HepG2 (cell line): ENCODE measurements at regions not wholly inside any gene's neighbourhood (a gene's known extent, or its start where the extent isn't known, plus 50 kb on each side); places are given as distances from the start of the nearest gene placed in this dataset.
A peak's percentile ranks its signal among the peaks of the same experiment; 100 is the strongest.

Source experiments
- ELF3 ChIP-seq: IDR thresholded peaks from 2 replicates; pipeline ENCODE4 v1.6.1; 2016; ENCODE audit warnings: missing genetic modification reagents, missing compliant biosample characterization
- ELF4 ChIP-seq: sonication (generic); formaldehyde crosslinking; IDR thresholded peaks from 2 replicates; pipeline ENCODE4 v1.5.0; 2020; ENCODE audit warnings: missing genetic modification reagents, mild to moderate bottlenecking, moderate library complexity, borderline replicate concordance
- EP300 ChIP-seq, 3 experiments: sonication (generic) in 1 of 3; formaldehyde crosslinking in 1 of 3; IDR thresholded peaks; 2 replicates each; pipeline versions ENCODE4 v1.5.1 to v1.6.1; 2011 to 2020; ENCODE audit warnings: low read depth in 2 of 3, low read length in 2 of 3, borderline replicate concordance in 1 of 3, improper control_type of control experiment in 1 of 3, mild to moderate bottlenecking in 1 of 3, missing genetic modification reagents in 1 of 3, moderate library complexity in 1 of 3
- HBP1 ChIP-seq: IDR thresholded peaks from 2 replicates; pipeline ENCODE4 v1.6.1; 2016; ENCODE audit warnings: low read depth, control low read depth
- HHEX ChIP-seq: IDR thresholded peaks from 2 replicates; pipeline ENCODE4 v1.6.1; 2016; ENCODE audit warnings: control low read depth
- IRF2 ChIP-seq: IDR thresholded peaks from 2 replicates; pipeline ENCODE4 v1.6.1; 2018; ENCODE audit warnings: missing genetic modification reagents, missing compliant biosample characterization
- MEIS1 ChIP-seq: sonication (generic); formaldehyde crosslinking; IDR thresholded peaks from 2 replicates; pipeline ENCODE4 v1.9.0; 2021; ENCODE audit warnings: mild to moderate bottlenecking, missing genetic modification reagents, moderate library complexity, borderline replicate concordance
- NCOA1 ChIP-seq: sonication (generic); formaldehyde crosslinking; IDR thresholded peaks from 2 replicates; pipeline ENCODE4 v1.9.0; 2021; ENCODE audit warnings: missing genetic modification reagents
- NFKB2 ChIP-seq: sonication (generic); formaldehyde crosslinking; IDR thresholded peaks from 2 replicates; pipeline ENCODE4 v1.4.0; 2020; ENCODE audit warnings: missing genetic modification reagents, borderline replicate concordance
- PHF21A ChIP-seq: sonication (generic); formaldehyde crosslinking; IDR thresholded peaks from 2 replicates; pipeline ENCODE4 v1.5.0; 2020; ENCODE audit warnings: mild to moderate bottlenecking, missing genetic modification reagents
- RAD51 ChIP-seq: fragments of 450-650 bp; IDR thresholded peaks from 2 replicates; pipeline ENCODE4 v1.6.1; 2016; ENCODE audit warnings: borderline replicate concordance
- SP5 ChIP-seq: IDR thresholded peaks from 2 replicates; pipeline ENCODE4 v1.6.1; 2016; ENCODE audit warnings: low read depth, borderline replicate concordance
- TIGD3 ChIP-seq: sonication (generic); formaldehyde crosslinking; IDR thresholded peaks from 2 replicates; pipeline ENCODE4 v1.5.1; 2020; ENCODE audit warnings: mild to moderate bottlenecking, missing genetic modification reagents, borderline replicate concordance
- ZEB1 ChIP-seq: IDR thresholded peaks from 2 replicates; pipeline ENCODE4 v1.6.1; 2012; ENCODE audit warnings: mild to moderate bottlenecking, low read depth, inconsistent platforms; ENCODE audit not compliant: insufficient replicate concordance
- ZFP82 ChIP-seq: sonication (generic); formaldehyde crosslinking; IDR thresholded peaks from 2 replicates; pipeline ENCODE4 v1.5.1; 2020; ENCODE audit warnings: mild to moderate bottlenecking, missing genetic modification reagents, borderline replicate concordance
- ZNF180 ChIP-seq: sonication (generic); formaldehyde crosslinking; IDR thresholded peaks from 2 replicates; pipeline ENCODE4 v1.4.0; 2020; ENCODE audit warnings: low read depth, missing genetic modification reagents, borderline replicate concordance
- ZNF230 ChIP-seq: sonication (generic); formaldehyde crosslinking; IDR thresholded peaks from 2 replicates; pipeline ENCODE4 v1.4.0; 2020; ENCODE audit warnings: mild to moderate bottlenecking, missing genetic modification reagents
- ZNF24 ChIP-seq: fragments of 450-650 bp; IDR thresholded peaks from 2 replicates; pipeline ENCODE4 v1.6.1; 2017; ENCODE audit warnings: antibody characterized with exemption, mild to moderate bottlenecking
- ZNF724P ChIP-seq: sonication (generic); formaldehyde crosslinking; IDR thresholded peaks from 2 replicates; pipeline ENCODE4 v1.8.0; 2022; ENCODE audit warnings: missing genetic modification reagents, borderline replicate concordance
- TF ChIP-seq, protein P1 (sequence below): sonication (generic); formaldehyde crosslinking; IDR thresholded peaks from 2 replicates; pipeline ENCODE4 v1.8.1; 2023; ENCODE audit warnings: mild to moderate bottlenecking, moderate library complexity, missing genetic modification reagents
- TF ChIP-seq, protein P2 (sequence below), 2 experiments: IDR thresholded peaks; 2 replicates each; pipeline ENCODE4 v1.6.1; 2011 to 2012; ENCODE audit warnings: low read length in 2 of 2, borderline replicate concordance in 1 of 2, low read depth in 1 of 2, mild to moderate bottlenecking in 1 of 2, moderate library complexity in 1 of 2
- TF ChIP-seq, protein P3 (sequence below): sonication (generic); formaldehyde crosslinking; IDR thresholded peaks from 2 replicates; pipeline ENCODE4 v1.5.0; 2020; ENCODE audit warnings: missing genetic modification reagents

DNA sequence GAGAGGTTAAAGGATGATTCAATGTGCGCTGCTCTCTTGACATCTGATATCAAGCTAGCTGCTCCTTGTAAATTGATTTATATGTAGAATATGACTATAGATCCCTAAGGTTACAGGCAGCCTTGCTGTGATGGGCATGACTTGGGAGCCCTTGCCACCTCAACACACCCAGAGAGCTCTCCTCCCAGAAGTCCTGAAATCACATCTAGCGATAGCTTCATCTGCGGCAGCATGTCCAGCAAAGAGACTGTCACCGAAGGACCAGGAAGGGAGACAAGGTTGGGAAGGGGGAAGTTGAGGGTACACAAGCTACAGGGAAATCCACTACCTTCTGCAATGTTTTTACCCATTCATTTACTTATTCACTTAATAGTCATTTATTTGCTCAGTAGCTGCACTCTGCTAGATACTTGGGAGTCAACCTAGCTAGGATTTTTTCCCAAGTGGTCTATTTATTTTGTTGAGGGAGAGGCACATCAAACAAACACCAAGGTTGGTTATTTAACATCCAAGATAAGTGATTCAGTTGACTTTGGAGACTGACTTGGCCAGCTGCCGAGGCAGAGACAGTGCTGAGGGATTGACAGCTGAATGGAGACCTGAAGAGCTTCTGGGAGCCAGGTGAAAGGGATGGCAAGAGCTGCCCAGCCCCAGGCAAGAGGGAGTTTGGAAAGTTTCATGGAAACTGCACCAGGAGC, 205.8 kb upstream of the IL12A start (continued):
- TF ChIP-seq NCOA1 (CRISPR knock-in tag) = no peak
- no peak for TF ChIP-seq IRF2 (CRISPR knock-in tag)
- no peak for TF ChIP-seq ELF3 (CRISPR knock-in tag)
- TF ChIP-seq HBP1 (CRISPR knock-in tag) = no peak
- no peak for TF ChIP-seq ZNF24
- no peak for TF ChIP-seq ZFP82 (CRISPR knock-in tag)
- TF ChIP-seq, protein P1, sequence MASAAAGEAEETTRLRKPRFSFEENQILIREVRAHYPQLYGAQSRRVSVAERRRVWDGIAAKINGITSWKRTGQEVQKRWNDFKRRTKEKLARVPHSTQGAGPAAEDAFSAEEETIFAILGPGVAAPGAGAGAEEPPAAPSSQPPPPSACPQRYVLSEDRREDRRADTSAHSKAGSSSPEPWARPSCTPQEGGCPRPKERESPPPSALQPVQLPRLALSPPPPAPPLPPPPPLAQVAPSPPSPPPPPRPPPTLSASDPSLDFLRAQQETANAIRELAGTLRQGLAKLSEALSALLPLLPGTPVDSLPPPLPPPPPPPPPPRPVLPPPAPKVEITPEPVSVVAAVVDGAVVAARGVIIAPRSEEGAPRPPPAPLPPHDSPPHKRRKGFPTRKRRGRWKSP (CRISPR knock-in tag) = no peak; the same call in 1 of the 2 replicates
- TF ChIP-seq EP300 (IDR thresholded peaks at IDR 0.05; ENCODE audit: low read depth in 2 of 2, low read length in 2 of 2) = peak in 1 of 2 experiments; percentile 73; a peak in 1 of 4 replicates
- no peak for TF ChIP-seq EP300 (CRISPR knock-in tag; IDR thresholded peaks at IDR 0.05; ENCODE audit: borderline replicate concordance)
- TF ChIP-seq ZEB1 = no peak
- TF ChIP-seq HHEX (CRISPR knock-in tag) = peak; percentile 77
- no peak for TF ChIP-seq ELF4 (CRISPR knock-in tag)
- TF ChIP-seq ZNF724P = no peak
- TF ChIP-seq, protein P2, sequence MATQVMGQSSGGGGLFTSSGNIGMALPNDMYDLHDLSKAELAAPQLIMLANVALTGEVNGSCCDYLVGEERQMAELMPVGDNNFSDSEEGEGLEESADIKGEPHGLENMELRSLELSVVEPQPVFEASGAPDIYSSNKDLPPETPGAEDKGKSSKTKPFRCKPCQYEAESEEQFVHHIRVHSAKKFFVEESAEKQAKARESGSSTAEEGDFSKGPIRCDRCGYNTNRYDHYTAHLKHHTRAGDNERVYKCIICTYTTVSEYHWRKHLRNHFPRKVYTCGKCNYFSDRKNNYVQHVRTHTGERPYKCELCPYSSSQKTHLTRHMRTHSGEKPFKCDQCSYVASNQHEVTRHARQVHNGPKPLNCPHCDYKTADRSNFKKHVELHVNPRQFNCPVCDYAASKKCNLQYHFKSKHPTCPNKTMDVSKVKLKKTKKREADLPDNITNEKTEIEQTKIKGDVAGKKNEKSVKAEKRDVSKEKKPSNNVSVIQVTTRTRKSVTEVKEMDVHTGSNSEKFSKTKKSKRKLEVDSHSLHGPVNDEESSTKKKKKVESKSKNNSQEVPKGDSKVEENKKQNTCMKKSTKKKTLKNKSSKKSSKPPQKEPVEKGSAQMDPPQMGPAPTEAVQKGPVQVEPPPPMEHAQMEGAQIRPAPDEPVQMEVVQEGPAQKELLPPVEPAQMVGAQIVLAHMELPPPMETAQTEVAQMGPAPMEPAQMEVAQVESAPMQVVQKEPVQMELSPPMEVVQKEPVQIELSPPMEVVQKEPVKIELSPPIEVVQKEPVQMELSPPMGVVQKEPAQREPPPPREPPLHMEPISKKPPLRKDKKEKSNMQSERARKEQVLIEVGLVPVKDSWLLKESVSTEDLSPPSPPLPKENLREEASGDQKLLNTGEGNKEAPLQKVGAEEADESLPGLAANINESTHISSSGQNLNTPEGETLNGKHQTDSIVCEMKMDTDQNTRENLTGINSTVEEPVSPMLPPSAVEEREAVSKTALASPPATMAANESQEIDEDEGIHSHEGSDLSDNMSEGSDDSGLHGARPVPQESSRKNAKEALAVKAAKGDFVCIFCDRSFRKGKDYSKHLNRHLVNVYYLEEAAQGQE (IDR thresholded peaks at IDR 0.05; ENCODE audit: borderline replicate concordance in 1 of 2, low read depth in 1 of 2, low read length in 2 of 2) = peak in 1 of 2 experiments; percentile 39; a peak in 1 of 4 replicates
- no peak for TF ChIP-seq RAD51
- 0 out of 2 replicates have a peak, but pooled peaks have one; percentile 22 for TF ChIP-seq MEIS1
- TF ChIP-seq ZNF180 (CRISPR knock-in tag) = no peak
- TF ChIP-seq SP5 (CRISPR knock-in tag) = no peak
- no peak for TF ChIP-seq ZNF230 (CRISPR knock-in tag)
- TF ChIP-seq NFKB2 (CRISPR knock-in tag) = no peak
- TF ChIP-seq PHF21A (CRISPR knock-in tag) = peak; percentile 55; the same call in 1 of the 2 replicates
- TF ChIP-seq, protein P3, sequence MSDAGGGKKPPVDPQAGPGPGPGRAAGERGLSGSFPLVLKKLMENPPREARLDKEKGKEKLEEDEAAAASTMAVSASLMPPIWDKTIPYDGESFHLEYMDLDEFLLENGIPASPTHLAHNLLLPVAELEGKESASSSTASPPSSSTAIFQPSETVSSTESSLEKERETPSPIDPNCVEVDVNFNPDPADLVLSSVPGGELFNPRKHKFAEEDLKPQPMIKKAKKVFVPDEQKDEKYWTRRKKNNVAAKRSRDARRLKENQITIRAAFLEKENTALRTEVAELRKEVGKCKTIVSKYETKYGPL (CRISPR knock-in tag) = no peak
- TF ChIP-seq TIGD3 (CRISPR knock-in tag) = no peak
